Small intestine (tissue), 7 donors: ENCODE measurements at regions not wholly inside any gene's neighbourhood (a gene's known extent, or its start where the extent isn't known, plus 50 kb on each side); places are given as distances from the start of the nearest gene placed in this dataset.

Experiments
- DNase-seq, 2 donors: peaks; one replicate each; pipeline versions ENCODE4 v3.0.0 to v3.0.0-alpha.2; 2013
- FAIRE-seq: peaks from 2 replicates; lab custom pipeline; 2012; peaks lifted over from hg19 to GRCh38; lab: Jason Lieb, UNC
- H3K27ac ChIP-seq, 3 donors: one replicate each; pipeline ENCODE4 v1.5.1; 2013; ENCODE audit warnings: low read length in 2 of 3, mild to moderate bottlenecking in 2 of 3, control low read depth in 1 of 3, inconsistent platforms in 1 of 3, low read depth in 1 of 3, moderate library complexity in 1 of 3
- H3K27me3 ChIP-seq, 3 donors: one replicate each; pipeline ENCODE4 v1.6.1; 2013; ENCODE audit warnings: low read length in 3 of 3, inconsistent platforms in 1 of 3; ENCODE audit not compliant: control insufficient read depth in 3 of 3, insufficient read depth in 3 of 3
- H3K36me3 ChIP-seq, 3 donors: one replicate each; pipeline ENCODE4 v1.6.1; 2013; ENCODE audit warnings: low read length in 3 of 3, inconsistent platforms in 1 of 3, low read depth in 1 of 3, mild to moderate bottlenecking in 1 of 3, moderate library complexity in 1 of 3; ENCODE audit not compliant: control insufficient read depth in 3 of 3, insufficient read depth in 2 of 3
- H3K4me1 ChIP-seq, 3 donors: one replicate each; pipeline ENCODE4 v1.6.1; 2013; ENCODE audit warnings: low read length in 2 of 3, inconsistent platforms in 1 of 3, low read depth in 1 of 3, mild to moderate bottlenecking in 1 of 3, moderate library complexity in 1 of 3; ENCODE audit not compliant: control insufficient read depth in 3 of 3, insufficient read depth in 2 of 3
- H3K4me3 ChIP-seq, 3 donors: one replicate each; pipeline ENCODE4 v1.5.1; 2013; ENCODE audit warnings: low read length in 3 of 3, control low read depth in 1 of 3, inconsistent platforms in 1 of 3, low read depth in 1 of 3, mild to moderate bottlenecking in 1 of 3, moderate library complexity in 1 of 3
- H3K9me3 ChIP-seq, 2 donors: one replicate each; pipeline ENCODE4 v1.6.1; 2013; ENCODE audit warnings: low read depth in 1 of 2, low read length in 1 of 2; ENCODE audit not compliant: control insufficient read depth in 2 of 2, insufficient read depth in 1 of 2
- WGBS, 3 donors: extraction: QIAGEN DNeasy Blood & Tissue Kit; methylation state at CpG; one replicate each; pipeline ENCODE4 v1.1.7; 2013; 5-methylcytosine and 5-hydroxymethylcytosine counted together
- donor health status: healthy with polysubstance abuse.
- donor health status: control.
- donor health status: control.
- donor health status: Bipolar disorder and iron deficiency.
- donor health status: healthy.

- DNase-seq (no peak), FAIRE-seq (no peak)
- Histone ChIP-seq H3K4me3 (no peak overlapping the region), H3K4me1 (no peaks in the 10 kb centered on the region), H3K9me3 (no peaks in the 10 kb centered on the region), H3K36me3 (no peaks in the 10 kb centered on the region), H3K27ac (no peak overlapping the region), H3K27me3 (no peaks in the 10 kb centered on the region)
These were observed 341.8 kb upstream of the SMARCA2 start for GRCh38 chr9:1673300-1673699.

DNA sequence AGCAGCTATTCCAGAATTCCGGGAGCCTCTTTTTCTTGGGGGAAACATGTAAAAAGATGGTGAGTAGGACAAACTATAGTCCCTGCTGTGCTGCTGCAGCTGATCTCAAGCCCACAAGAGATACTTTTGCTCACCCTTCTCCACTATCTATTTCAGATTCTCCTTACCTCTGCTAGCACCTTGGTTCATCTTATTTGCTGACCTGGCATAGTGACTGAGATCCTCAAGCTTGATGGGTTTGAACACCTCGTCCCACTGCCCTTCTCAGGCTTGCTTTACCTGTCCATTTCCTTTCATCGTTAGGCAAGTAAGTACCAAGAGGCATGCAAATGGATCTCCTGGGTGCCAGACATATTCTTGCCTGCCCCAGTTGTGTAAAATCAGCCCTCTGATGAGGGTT, 338.4 kb upstream of the SMARCA2 start:
- Histone ChIP-seq H3K27me3 (no peaks in the 10 kb centered on the region), H3K36me3 (no peaks in the 10 kb centered on the region), H3K4me1 (no peaks in the 10 kb centered on the region), H3K27ac (no peak overlapping the region), H3K4me3 (no peak overlapping the region), H3K9me3 (no peaks in the 10 kb centered on the region)
- FAIRE-seq (no peak), DNase-seq (no peak)
- WGBS, 3 donors, result 67 to 76% (median 73%) methylated on average over 3 of the region's 3 CpGs

- Histone ChIP-seq H3K9me3 (no peaks in the 10 kb centered on the region), H3K4me1 (no peaks in the 10 kb centered on the region), H3K27ac (no peak overlapping the region), H3K27me3 (no peaks in the 10 kb centered on the region), H3K36me3 (no peaks in the 10 kb centered on the region), H3K4me3 (no peak overlapping the region)
- no peak for FAIRE-seq
- DNase-seq, result no peak
- 85 to 94% (median 86%) methylated on average over 2 of the region's 2 CpGs for whole genome bisulfite sequencing, 3 donors
These were observed 331.2 kb upstream of the SMARCA2 start for GRCh38 chr9:1683951-1684350.

DNA sequence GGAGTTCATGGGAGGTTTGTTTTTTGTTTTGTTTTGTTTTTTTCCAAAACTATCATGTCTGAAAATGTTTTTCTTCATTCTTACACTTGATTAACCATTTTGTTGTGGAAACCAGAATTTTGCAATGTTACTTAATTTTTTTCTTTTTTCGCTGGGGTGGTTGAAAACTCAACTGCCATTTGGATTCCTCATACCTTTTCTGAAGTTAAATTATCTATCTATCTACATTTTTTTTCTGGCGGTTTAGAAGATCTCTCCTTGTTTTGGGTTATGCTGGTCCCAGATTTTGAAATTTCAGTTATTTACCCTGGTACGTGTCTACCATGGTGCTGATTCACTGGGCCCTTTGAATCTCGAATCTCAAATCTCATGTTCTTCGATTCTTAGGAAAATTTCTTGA, 316.2 kb upstream of the SMARCA2 start:
- no peak for DNase-seq
- FAIRE-seq, result no peak
- Histone ChIP-seq H3K9me3 (no peaks in the 10 kb centered on the region), H3K4me1 (no peaks in the 10 kb centered on the region), H3K27me3 (no peaks in the 10 kb centered on the region), H3K4me3 (no peak overlapping the region), H3K36me3 (no peaks in the 10 kb centered on the region), H3K27ac (no peak overlapping the region)
- WGBS, 3 donors, result 91 to 94% (median 91%) methylated on average over 5 of the region's 5 CpGs

GRCh38 chr9:1701113-1701512, 314.0 kb upstream of the SMARCA2 start:
- Histone ChIP-seq H3K9me3 (no peaks in the 10 kb centered on the region), H3K4me3 (no peak overlapping the region), H3K27me3 (no peaks in the 10 kb centered on the region), H3K4me1 (no peaks in the 10 kb centered on the region), H3K27ac (no peak overlapping the region), H3K36me3 (no peaks in the 10 kb centered on the region)
- DNase-seq (no peak), FAIRE-seq (no peak)
- WGBS, 3 donors, result 92 to 95% (median 92%) methylated on average over 2 of the region's 2 CpGs

GRCh38 chr9:1702701-1703100, 312.4 kb upstream of the SMARCA2 start:
- 41 to 61% (median 47%) methylated on average over 3 of the region's 3 CpGs for WGBS, 3 donors
- DNase-seq, result no peak
- no peak for FAIRE-seq
- Histone ChIP-seq H3K9me3 (no peaks in the 10 kb centered on the region), H3K4me3 (no peak overlapping the region), H3K36me3 (no peaks in the 10 kb centered on the region), H3K27me3 (no peaks in the 10 kb centered on the region), H3K4me1 (no peaks in the 10 kb centered on the region), H3K27ac (no peak overlapping the region)

DNA sequence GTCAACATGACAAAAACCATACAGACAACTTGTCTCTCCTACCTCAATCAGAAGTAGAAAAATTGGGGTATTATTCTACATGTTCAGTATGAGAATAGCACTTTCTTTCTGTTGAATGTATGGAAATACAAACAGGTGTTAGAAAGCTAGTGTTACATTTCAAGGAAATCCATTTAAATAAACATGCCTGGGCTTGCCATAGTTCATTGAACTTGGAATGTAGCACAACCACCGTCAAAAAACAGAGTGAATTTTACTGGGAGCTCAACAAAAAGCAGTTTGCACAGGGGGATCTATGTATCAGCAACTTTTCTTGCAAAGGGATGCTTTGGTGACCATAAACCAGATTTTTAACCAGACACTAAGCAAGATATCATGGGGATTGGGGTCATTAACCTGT, 307.9 kb upstream of the SMARCA2 start:
- Histone ChIP-seq H3K4me1 (no peaks in the 10 kb centered on the region), H3K27me3 (no peaks in the 10 kb centered on the region), H3K9me3 (no peaks in the 10 kb centered on the region), H3K27ac (no peak overlapping the region), H3K36me3 (no peaks in the 10 kb centered on the region), H3K4me3 (no peak overlapping the region)
- FAIRE-seq (no peak), DNase-seq (no peak)
- WGBS, 3 donors, result 45 to 58% (median 54%) methylated on average over 1 of the region's 1 CpG

GRCh38 chr9:1708219-1708618, 306.9 kb upstream of the SMARCA2 start:
- no peak overlapping the region for H3K4me3 ChIP-seq
- no peak overlapping the region for H3K27ac ChIP-seq
- H3K9me3 ChIP-seq, result no peaks in the 10 kb centered on the region
- DNase-seq, result no peak
- H3K4me1 ChIP-seq, result no peaks in the 10 kb centered on the region
- no peaks in the 10 kb centered on the region for H3K36me3 ChIP-seq
- 80 to 89% (median 88%) methylated on average over 1 of the region's 1 CpG for WGBS, 3 donors
- no peak for FAIRE-seq
- H3K27me3 ChIP-seq, result peaks cover 0 to under 1% (median 0%) of the 10 kb centered on the region in 3 donors

DNA sequence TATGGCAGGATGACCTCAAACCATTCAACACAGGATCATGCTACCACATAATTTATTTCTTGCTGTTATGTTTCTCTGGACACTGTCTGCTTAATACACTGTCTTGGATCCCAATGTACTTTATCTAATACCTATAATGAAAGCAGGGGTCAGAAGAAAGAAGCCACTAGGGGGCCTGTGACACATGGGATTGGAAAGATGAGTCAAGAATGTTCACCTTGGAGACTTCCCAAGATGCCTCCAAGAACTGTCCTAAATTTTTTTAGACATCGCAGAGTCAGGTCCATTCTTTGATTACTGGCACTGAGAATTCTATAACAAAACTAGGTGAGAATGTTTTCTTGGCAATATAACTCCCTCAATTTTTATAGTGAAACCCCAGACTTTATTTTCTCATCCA, 305.8 kb upstream of the SMARCA2 start:
- 83 to 100% (median 97%) methylated on average over 1 of the region's 1 CpG for WGBS, 3 donors
- no peak overlapping the region for H3K4me3 ChIP-seq
- peak in 1 of 2 donors; percentile 8 for DNase-seq
- no peak for FAIRE-seq
- no peak overlapping the region for H3K27ac ChIP-seq
- no peaks in the 10 kb centered on the region for H3K9me3 ChIP-seq
- no peaks in the 10 kb centered on the region for H3K36me3 ChIP-seq
- no peaks in the 10 kb centered on the region for H3K4me1 ChIP-seq
- peaks cover 0 to 4% (median 0%) of the 10 kb centered on the region in 3 donors for H3K27me3 ChIP-seq
